ENCODE measurements at regions not wholly inside any gene's neighbourhood (a gene's known extent, or its start where the extent isn't known, plus 50 kb on each side); places are given as distances from the start of the nearest gene placed in this dataset.
"Not testable (repeated sequence)": the region's sequence is repeated elsewhere in the genome, so short reads cannot be mapped to it uniquely, and the experiment has no call there.

DNA sequence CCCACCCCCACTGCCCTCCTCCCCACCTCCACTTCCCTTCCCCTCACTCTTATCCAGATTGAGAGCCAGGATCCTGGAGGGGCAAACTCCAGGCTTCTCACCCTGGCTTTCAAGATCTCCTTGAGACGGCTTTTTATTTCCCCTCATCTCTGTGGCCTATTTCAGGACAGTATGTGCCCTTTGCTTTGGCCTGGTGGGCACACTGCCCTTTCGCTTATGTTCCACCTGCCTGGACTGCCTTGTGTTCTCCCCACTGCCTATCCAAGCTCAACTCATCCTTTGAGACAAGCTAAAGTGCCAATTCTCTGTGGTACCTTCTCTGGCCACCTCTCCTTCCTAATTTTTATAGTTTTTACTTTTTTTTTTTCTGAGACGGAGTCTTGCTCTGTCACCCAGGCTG lies 95.9 kb upstream of the SEC22B start:
- H3K4me3 Mint-ChIP-seq; H3K27me3 Mint-ChIP-seq; ATAC-seq (replicated peaks; ENCODE audit: extremely low read depth, poor library complexity, severe bottlenecking); H3K36me3 Mint-ChIP-seq (ENCODE audit: insufficient read depth); H3K9me3 Mint-ChIP-seq; H3K4me1 Mint-ChIP-seq; H3K27ac Mint-ChIP-seq (ENCODE audit: low read depth); DNase-seq (ENCODE audit: low spot score in 2 of 2): not testable (repeated sequence)

DNA sequence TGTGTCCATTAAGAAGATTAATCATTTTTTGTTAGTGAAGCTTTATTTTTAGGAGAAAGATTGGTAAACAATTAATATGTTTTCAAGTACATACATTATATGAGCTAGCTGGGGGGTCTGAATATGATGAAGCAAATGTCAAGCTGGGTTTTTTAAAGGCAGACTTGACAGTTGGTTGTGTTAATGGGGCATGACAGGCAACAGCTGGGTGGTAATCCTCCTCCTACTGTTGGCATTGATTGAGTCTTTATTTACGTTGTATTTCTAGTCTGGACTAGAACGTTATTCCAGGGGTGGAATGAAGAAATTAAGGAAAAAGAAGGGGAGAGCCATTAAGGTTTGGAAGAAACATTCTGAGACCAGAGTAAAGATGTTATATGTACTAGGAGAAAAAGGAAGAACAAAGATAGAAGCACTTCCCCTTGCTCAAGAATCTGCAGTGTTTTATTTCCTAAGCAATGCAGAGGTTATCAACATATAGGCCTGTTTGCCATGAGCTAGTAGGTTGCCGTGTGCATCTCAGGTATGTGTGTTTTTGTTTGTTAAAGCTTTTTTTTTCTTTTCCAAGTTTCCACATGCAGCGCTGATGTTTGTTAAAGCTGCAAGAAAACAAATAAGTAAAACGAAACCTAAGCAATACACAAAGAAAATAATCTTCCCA lies 95.4 kb upstream of the SEC22B start:
- H3K36me3 Mint-ChIP-seq (ENCODE audit: insufficient read depth); ATAC-seq (replicated peaks; ENCODE audit: extremely low read depth, poor library complexity, severe bottlenecking); H3K4me3 Mint-ChIP-seq; H3K27me3 Mint-ChIP-seq; H3K27ac Mint-ChIP-seq (ENCODE audit: low read depth); H3K4me1 Mint-ChIP-seq; H3K9me3 Mint-ChIP-seq; DNase-seq (ENCODE audit: low spot score in 2 of 2): not testable (repeated sequence)

DNA sequence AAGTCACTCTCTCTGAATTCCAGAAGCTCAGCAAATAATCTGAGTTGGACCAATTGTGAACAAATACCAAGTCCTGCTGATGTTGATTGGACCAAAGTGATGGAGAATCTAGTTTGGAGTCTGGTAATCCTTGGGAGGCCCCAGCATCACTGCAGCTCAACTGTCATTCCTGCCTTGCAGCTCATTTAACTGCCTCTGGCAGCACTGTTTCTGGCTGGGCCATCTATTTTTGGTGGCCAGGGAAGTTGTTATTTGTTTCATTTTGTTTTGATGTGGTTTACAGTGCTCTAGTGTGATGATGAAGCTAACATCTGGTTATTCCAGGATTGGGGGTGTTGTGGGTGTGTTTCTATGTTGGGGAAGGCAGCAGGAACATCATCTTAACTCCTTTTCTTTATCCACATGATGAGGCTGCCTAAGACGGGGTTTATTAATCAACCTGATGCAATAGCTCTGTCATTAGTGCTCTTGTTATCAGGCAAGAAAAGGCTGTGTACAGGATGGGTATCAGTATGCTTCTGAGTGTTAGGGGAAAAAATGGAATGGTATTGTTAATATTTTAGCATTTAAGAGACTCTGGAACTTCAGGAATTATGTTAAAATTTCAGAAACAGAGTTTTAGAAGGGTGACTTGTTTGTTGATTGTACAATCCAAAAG lies 91.7 kb upstream of the SEC22B start:
- not testable (repeated sequence) for H3K9me3 Mint-ChIP-seq; ATAC-seq (replicated peaks; ENCODE audit: extremely low read depth, poor library complexity, severe bottlenecking); H3K4me1 Mint-ChIP-seq; H3K36me3 Mint-ChIP-seq (ENCODE audit: insufficient read depth); H3K4me3 Mint-ChIP-seq; DNase-seq (ENCODE audit: low spot score in 2 of 2); H3K27me3 Mint-ChIP-seq; H3K27ac Mint-ChIP-seq (ENCODE audit: low read depth)

GRCh38 chr1:120264564-120264963 lies 88.2 kb upstream of the SEC22B start:
- DNase-seq (ENCODE audit: low spot score in 2 of 2); H3K4me3 Mint-ChIP-seq; ATAC-seq (replicated peaks; ENCODE audit: extremely low read depth, poor library complexity, severe bottlenecking); H3K27me3 Mint-ChIP-seq; H3K4me1 Mint-ChIP-seq; H3K9me3 Mint-ChIP-seq; H3K27ac Mint-ChIP-seq (ENCODE audit: low read depth); H3K36me3 Mint-ChIP-seq (ENCODE audit: insufficient read depth): not testable (repeated sequence)

- DNase-seq (ENCODE audit: low spot score in 2 of 2); H3K4me3 Mint-ChIP-seq; H3K27me3 Mint-ChIP-seq; H3K9me3 Mint-ChIP-seq; H3K36me3 Mint-ChIP-seq (ENCODE audit: insufficient read depth); H3K4me1 Mint-ChIP-seq; H3K27ac Mint-ChIP-seq (ENCODE audit: low read depth); ATAC-seq (replicated peaks; ENCODE audit: extremely low read depth, poor library complexity, severe bottlenecking): not testable (repeated sequence)
These were observed 86.8 kb upstream of the SEC22B start for GRCh38 chr1:120262791-120263751.

DNA sequence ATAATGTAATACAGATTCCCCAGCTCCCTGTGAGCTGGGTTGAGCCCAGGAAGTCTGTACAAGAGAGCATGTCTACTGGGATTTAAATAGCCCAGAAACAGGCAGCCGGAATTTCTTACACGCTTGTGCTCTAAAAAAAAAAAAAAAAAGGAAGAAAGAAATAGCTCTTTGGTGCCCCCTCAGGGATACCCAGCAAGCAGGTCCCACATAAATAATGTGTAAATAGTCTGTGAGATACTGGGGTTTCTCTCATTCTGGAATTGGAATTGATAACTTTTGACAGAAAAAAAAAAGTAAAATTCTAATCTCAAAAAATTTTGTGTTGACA lies 81.4 kb upstream of the SEC22B start:
- not testable (repeated sequence) for H3K27me3 Mint-ChIP-seq; H3K4me1 Mint-ChIP-seq; H3K36me3 Mint-ChIP-seq (ENCODE audit: insufficient read depth); H3K4me3 Mint-ChIP-seq; ATAC-seq (replicated peaks; ENCODE audit: extremely low read depth, poor library complexity, severe bottlenecking); DNase-seq (ENCODE audit: low spot score in 2 of 2); H3K9me3 Mint-ChIP-seq; H3K27ac Mint-ChIP-seq (ENCODE audit: low read depth)

GRCh38 chr1:120257064-120257777 lies 80.9 kb upstream of the SEC22B start:
- DNase-seq (ENCODE audit: low spot score in 2 of 2); H3K36me3 Mint-ChIP-seq (ENCODE audit: insufficient read depth); H3K27me3 Mint-ChIP-seq; H3K4me3 Mint-ChIP-seq; H3K4me1 Mint-ChIP-seq; H3K9me3 Mint-ChIP-seq; ATAC-seq (replicated peaks; ENCODE audit: extremely low read depth, poor library complexity, severe bottlenecking); H3K27ac Mint-ChIP-seq (ENCODE audit: low read depth): not testable (repeated sequence)

- not testable (repeated sequence) for ATAC-seq (replicated peaks; ENCODE audit: extremely low read depth, poor library complexity, severe bottlenecking); H3K27ac Mint-ChIP-seq (ENCODE audit: low read depth); H3K4me1 Mint-ChIP-seq; H3K27me3 Mint-ChIP-seq; H3K4me3 Mint-ChIP-seq; H3K9me3 Mint-ChIP-seq; H3K36me3 Mint-ChIP-seq (ENCODE audit: insufficient read depth); DNase-seq (ENCODE audit: low spot score in 2 of 2)
These were observed 74.4 kb upstream of the SEC22B start for GRCh38 chr1:120250756-120251155.

GRCh38 chr1:120248726-120249427 lies 72.6 kb upstream of the SEC22B start:
- H3K36me3 Mint-ChIP-seq (ENCODE audit: insufficient read depth); H3K27me3 Mint-ChIP-seq; H3K4me3 Mint-ChIP-seq; ATAC-seq (replicated peaks; ENCODE audit: extremely low read depth, poor library complexity, severe bottlenecking); H3K27ac Mint-ChIP-seq (ENCODE audit: low read depth); DNase-seq (ENCODE audit: low spot score in 2 of 2); H3K9me3 Mint-ChIP-seq; H3K4me1 Mint-ChIP-seq: not testable (repeated sequence)

- not testable (repeated sequence) for H3K36me3 Mint-ChIP-seq (ENCODE audit: insufficient read depth); DNase-seq (ENCODE audit: low spot score in 2 of 2); ATAC-seq (replicated peaks; ENCODE audit: extremely low read depth, poor library complexity, severe bottlenecking); H3K9me3 Mint-ChIP-seq; H3K27me3 Mint-ChIP-seq; H3K4me1 Mint-ChIP-seq; H3K27ac Mint-ChIP-seq (ENCODE audit: low read depth); H3K4me3 Mint-ChIP-seq
These were observed 71.9 kb upstream of the SEC22B start for GRCh38 chr1:120248203-120248602.

GRCh38 chr1:120243867-120244266 lies 67.5 kb upstream of the SEC22B start:
- not testable (repeated sequence) for H3K27ac Mint-ChIP-seq (ENCODE audit: low read depth)

DNA sequence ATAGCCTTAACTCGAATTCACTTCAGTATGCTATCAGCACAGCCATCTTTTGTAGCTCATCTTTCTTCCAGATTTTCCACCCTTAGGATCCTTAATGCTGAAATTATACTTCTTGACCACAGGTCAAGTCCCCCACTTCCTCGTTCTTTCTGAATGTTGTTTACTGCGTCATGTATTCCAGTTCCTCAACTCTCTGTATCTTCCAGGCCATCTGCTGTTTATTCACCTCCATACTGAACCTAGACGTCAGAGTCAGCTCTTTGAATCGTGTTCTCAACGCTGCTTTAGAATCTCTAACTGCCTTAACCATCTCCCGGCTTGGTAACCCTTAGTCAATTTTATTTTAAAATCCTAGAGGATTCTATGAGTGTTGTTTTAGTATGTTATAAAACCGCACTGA lies 66.3 kb upstream of the SEC22B start:
- not testable (repeated sequence) for H3K27ac Mint-ChIP-seq (ENCODE audit: low read depth); H3K4me1 Mint-ChIP-seq; H3K27me3 Mint-ChIP-seq; H3K4me3 Mint-ChIP-seq; ATAC-seq (replicated peaks; ENCODE audit: extremely low read depth, poor library complexity, severe bottlenecking); DNase-seq (ENCODE audit: low spot score in 2 of 2); H3K36me3 Mint-ChIP-seq (ENCODE audit: insufficient read depth); H3K9me3 Mint-ChIP-seq

More at GRCh38 chr1:120243867-120244266, 67.5 kb upstream of the SEC22B start:
- not testable (repeated sequence) for H3K36me3 Mint-ChIP-seq (ENCODE audit: insufficient read depth); DNase-seq (ENCODE audit: low spot score in 2 of 2); ATAC-seq (replicated peaks; ENCODE audit: extremely low read depth, poor library complexity, severe bottlenecking); H3K9me3 Mint-ChIP-seq; H3K4me1 Mint-ChIP-seq; H3K4me3 Mint-ChIP-seq; H3K27me3 Mint-ChIP-seq
